Neural cell (in vitro differentiated cells): ENCODE measurements at regions not wholly inside any gene's neighbourhood (a gene's known extent, or its start where the extent isn't known, plus 50 kb on each side); places are given as distances from the start of the nearest gene placed in this dataset.

Experiments
- H2AFZ ChIP-seq: fragments of 200-600, 300-800 bp; sonication (generic), shearing (Covaris generic); 2 replicates; pipeline ENCODE4 v1.6.0; 2014; ENCODE audit warnings: low read depth, mild to moderate bottlenecking, antibody characterized with exemption, low read length, moderate library complexity
- H3F3A ChIP-seq: fragments of 200-600 bp; shearing (Covaris generic); 2 replicates; pipeline ENCODE4 v1.6.1; 2016; ENCODE audit warnings: mild to moderate bottlenecking, moderate library complexity, mixed read lengths, antibody characterized with exemption, low read length; ENCODE audit not compliant: insufficient read depth, poor library complexity, severe bottlenecking
- H3K27ac ChIP-seq: fragments of 200-600, 300-800 bp; sonication (generic), shearing (Covaris generic); 2 replicates; pipeline ENCODE4 v1.5.1; 2014; ENCODE audit warnings: mild to moderate bottlenecking, low read length, moderate library complexity
- H3K27me3 ChIP-seq: fragments of 300-800, 200-600 bp; sonication (generic), shearing (Covaris generic); 2 replicates; pipeline ENCODE4 v1.6.0; 2014; ENCODE audit warnings: mild to moderate bottlenecking, low read depth, low read length, moderate library complexity; ENCODE audit not compliant: insufficient read depth
- H3K36me3 ChIP-seq: fragments of 300-800, 200-600 bp; sonication (generic), shearing (Covaris generic); 2 replicates; pipeline ENCODE4 v1.5.1; 2014; ENCODE audit warnings: mild to moderate bottlenecking, antibody characterized with exemption, low read length, moderate library complexity; ENCODE audit not compliant: insufficient read depth
- H3K4me2 ChIP-seq: fragments of 300-800, 200-600 bp; sonication (generic), shearing (Covaris generic); 2 replicates; pipeline ENCODE4 v1.6.0; 2014; ENCODE audit warnings: mild to moderate bottlenecking, low read length
- H3K4me3 ChIP-seq: fragments of 300-800, 200-600 bp; sonication (generic), shearing (Covaris generic); 2 replicates; pipeline ENCODE4 v1.5.1; 2014; ENCODE audit warnings: mild to moderate bottlenecking, low read length, moderate library complexity
- H3K79me2 ChIP-seq: fragments of 200-600 bp; shearing (Covaris generic); replicated peaks from 2 replicates; pipeline ENCODE4 v1.6.0; 2014; ENCODE audit warnings: mild to moderate bottlenecking, low read length, moderate library complexity; ENCODE audit not compliant: insufficient read depth
- H3K9ac ChIP-seq: fragments of 300-800, 200-600 bp; sonication (generic), shearing (Covaris generic); 2 replicates; pipeline ENCODE4 v1.6.1; 2016; ENCODE audit warnings: mild to moderate bottlenecking, low read length, mixed read lengths
- H3K9me2 ChIP-seq: fragments of 200-600 bp; shearing (Covaris generic); 2 replicates; pipeline ENCODE4 v1.6.1; 2016; ENCODE audit warnings: mild to moderate bottlenecking, low read length, mixed read lengths; ENCODE audit not compliant: insufficient read depth
- H3K9me3 ChIP-seq: fragments of 200-600, 300-800 bp; sonication (generic), shearing (Covaris generic); 2 replicates; pipeline ENCODE4 v1.6.1; 2016; ENCODE audit warnings: mild to moderate bottlenecking, mixed run types, low read length, moderate library complexity, mixed read lengths
- H4K20me1 ChIP-seq: fragments of 200-600 bp; shearing (Covaris generic); 2 replicates; pipeline ENCODE4 v1.6.1; 2016; ENCODE audit warnings: mild to moderate bottlenecking, mixed run types; ENCODE audit not compliant: insufficient read depth
- CTCF ChIP-seq: fragments of 450-650 bp; IDR thresholded peaks from 2 replicates; pipeline ENCODE4 v1.5.1; 2014; ENCODE audit warnings: antibody characterized with exemption, mild to moderate bottlenecking, moderate library complexity; ENCODE audit not compliant: poor library complexity, severe bottlenecking
- EP300 ChIP-seq: fragments of 450-650 bp; conservative IDR thresholded peaks from 2 replicates; pipeline ENCODE4 v1.6.1; 2014; ENCODE audit warnings: antibody characterized with exemption, mild to moderate bottlenecking, moderate library complexity; ENCODE audit not compliant: poor library complexity, severe bottlenecking
- EZH2 ChIP-seq: fragments of 200-600, 300-800 bp; shearing (Covaris generic), sonication (generic); IDR thresholded peaks from 2 replicates; pipeline ENCODE4 v1.6.1; 2014; ENCODE audit warnings: antibody characterized with exemption, low read length, borderline replicate concordance, mild to moderate bottlenecking; ENCODE audit not compliant: insufficient read depth, poor library complexity, severe bottlenecking
- MXI1 ChIP-seq: fragments of 450-650 bp; conservative IDR thresholded peaks from 2 replicates; pipeline ENCODE4 v1.6.1; 2014; ENCODE audit warnings: antibody characterized with exemption, mild to moderate bottlenecking; ENCODE audit not compliant: poor library complexity, severe bottlenecking
- POLR2AphosphoS5 ChIP-seq: IDR thresholded peaks from 2 replicates; pipeline ENCODE4 v1.6.1; 2012
- RAD21 ChIP-seq: fragments of 450-650 bp; conservative IDR thresholded peaks from 2 replicates; pipeline ENCODE4 v1.6.1; 2014; ENCODE audit warnings: antibody characterized with exemption, mild to moderate bottlenecking, moderate library complexity
- REST ChIP-seq: IDR thresholded peaks from 2 replicates; pipeline ENCODE4 v1.6.1; 2012; ENCODE audit warnings: borderline replicate concordance
- SMC3 ChIP-seq: fragments of 450-650 bp; conservative IDR thresholded peaks from 2 replicates; pipeline ENCODE4 v1.6.1; 2014; ENCODE audit warnings: antibody characterized with exemption, mild to moderate bottlenecking, moderate library complexity; ENCODE audit not compliant: poor library complexity

GRCh38 chr15:47500842-47501241 lies 216.5 kb upstream of the SEMA6D start:
- Histone ChIP-seq H3K27ac (no peak overlapping the region), H2AFZ (no peak overlapping the region), H3K27me3 (no peaks in the 10 kb centered on the region), H3F3A (no peaks in the 10 kb centered on the region), H3K79me2 (no peaks in the 10 kb centered on the region), H3K4me3 (no peak overlapping the region), H4K20me1 (no peaks in the 10 kb centered on the region), H3K4me2 (no peak overlapping the region), H3K9me3 (no peaks in the 10 kb centered on the region), H3K9ac (no peak overlapping the region), H3K36me3 (no peaks in the 10 kb centered on the region), H3K9me2 (no peaks in the 10 kb centered on the region)
- TF ChIP-seq EP300 (no peak), RAD21 (no peak), POLR2AphosphoS5 (no peak)

GRCh38 chr15:47502041-47502440 lies 215.3 kb upstream of the SEMA6D start:
- Histone ChIP-seq H3K4me2 (no peak overlapping the region), H4K20me1 (no peaks in the 10 kb centered on the region), H2AFZ (no peak overlapping the region)

More at GRCh38 chr15:47502041-47502440, 215.3 kb upstream of the SEMA6D start:
- no peaks in the 10 kb centered on the region for H3K36me3 ChIP-seq
- no peaks in the 10 kb centered on the region for H3K79me2 ChIP-seq
- no peaks in the 10 kb centered on the region for H3K27me3 ChIP-seq
- no peak overlapping the region for H3K4me3 ChIP-seq
- no peaks in the 10 kb centered on the region for H3F3A ChIP-seq
- H3K9me3 ChIP-seq = no peaks in the 10 kb centered on the region
- H3K9ac ChIP-seq = no peak overlapping the region
- TF ChIP-seq CTCF (no peak), EZH2 (no peak), REST (no peak), SMC3 (no peak), RAD21 (no peak), MXI1 (no peak)
- no peaks in the 10 kb centered on the region for H3K9me2 ChIP-seq
- H3K27ac ChIP-seq = no peak overlapping the region
